OCI-M2 (cell line): ENCODE measurements at regions not wholly inside any gene's neighbourhood (a gene's known extent, or its start where the extent isn't known, plus 50 kb on each side); places are given as distances from the start of the nearest gene placed in this dataset.

Experiments used
- DNase-seq: peaks from one replicate; lab custom pipeline; 2025; ENCODE audit not compliant: unreplicated experiment; lab: John Stamatoyannopoulos, UW

GRCh38 chr14:65243766-65244442, 141.6 kb upstream of the MAX start:
- no peak for DNase-seq

GRCh38 chr14:65249471-65250161, 147.3 kb upstream of the MAX start:
- DNase-seq = no peak

- DNase-seq = no peak
Observed at GRCh38 chr14:65250162-65250495, 147.8 kb upstream of the MAX start.

DNA sequence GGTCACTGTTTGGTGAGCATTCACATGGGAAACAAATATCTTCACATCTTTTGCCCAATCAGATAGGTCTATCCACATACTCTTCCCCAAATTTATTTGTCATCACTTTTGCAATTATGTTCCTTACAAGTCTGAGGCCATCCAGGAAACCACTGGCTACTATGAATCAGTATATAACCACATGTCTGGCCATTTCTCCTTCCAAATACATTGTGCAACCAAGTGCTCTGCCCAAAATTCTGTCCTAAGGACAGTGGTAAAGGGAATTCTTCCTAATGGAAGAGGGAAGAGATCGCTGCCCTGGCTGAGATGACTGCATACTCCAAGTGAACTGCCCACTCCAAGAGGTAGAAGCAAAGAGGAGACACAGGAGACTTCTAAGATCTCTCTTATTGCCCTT, 148.9 kb upstream of the MAX start:
- no peak for DNase-seq

DNA sequence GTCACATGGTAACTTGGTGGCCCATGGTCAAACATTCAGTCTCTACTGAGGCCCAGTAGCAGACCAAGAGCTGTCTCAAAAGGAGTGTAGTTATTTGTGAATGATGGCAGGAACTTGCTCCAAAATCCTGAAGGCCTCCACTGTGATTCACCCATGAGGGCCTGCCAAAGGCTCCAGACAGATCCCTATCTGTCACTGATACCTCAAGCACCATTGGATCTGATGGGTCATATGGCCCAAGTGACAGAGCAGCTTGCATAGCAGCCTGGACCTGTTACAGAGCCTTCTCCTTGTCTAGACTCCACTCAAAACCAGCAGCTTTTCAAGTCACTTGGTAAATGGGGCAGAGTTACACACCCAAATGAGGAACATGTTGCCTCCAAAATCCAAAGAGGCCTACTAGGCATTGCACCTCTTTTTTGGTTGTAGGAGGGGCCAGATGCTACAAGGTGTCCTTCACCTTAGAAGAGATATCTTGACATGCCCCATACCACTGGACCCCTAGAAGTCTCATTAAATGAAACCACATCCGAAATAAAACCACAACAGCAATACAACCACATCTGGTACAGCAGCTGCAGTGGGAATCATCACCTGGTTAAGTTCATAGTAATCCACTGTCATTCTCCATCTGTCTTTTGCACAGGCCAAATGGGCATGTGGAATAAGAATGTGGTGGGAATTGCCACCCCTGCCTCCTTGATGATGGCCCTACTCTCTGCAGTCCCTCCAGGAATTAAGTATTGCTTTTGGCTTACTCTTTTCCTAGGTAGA, 150.4 kb upstream of the MAX start:
- no peak for DNase-seq

DNA sequence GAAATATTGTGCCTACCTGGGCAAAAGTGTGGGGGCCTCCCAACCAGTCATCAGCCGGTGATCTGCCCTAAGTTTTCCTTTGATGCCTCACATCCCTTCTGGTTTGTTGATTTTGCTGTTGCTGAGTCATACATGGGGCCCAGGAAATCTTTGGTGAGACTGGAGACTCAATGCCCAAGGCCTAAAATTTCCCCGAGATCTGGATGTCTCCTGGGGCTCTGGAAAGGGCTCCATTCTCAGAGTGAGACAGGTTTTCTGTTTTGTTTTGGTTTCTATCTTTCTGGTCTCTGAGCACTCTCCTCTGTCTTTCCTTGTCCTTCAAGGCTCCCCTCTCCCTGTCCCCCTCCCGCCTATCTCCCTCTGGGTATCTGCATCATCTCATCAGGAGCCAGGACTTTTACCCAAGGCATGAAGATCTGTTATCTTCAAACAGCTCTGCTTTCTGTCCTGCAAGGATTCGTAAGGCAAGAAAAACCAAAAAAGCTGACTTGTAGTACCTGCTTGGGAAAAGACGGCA, 152.8 kb upstream of the MAX start:
- no peak for DNase-seq

- DNase-seq = no peak
Observed at GRCh38 chr14:65255583-65256461, 153.5 kb upstream of the MAX start.

- DNase-seq = no peak
Observed at GRCh38 chr14:65256714-65257113, 154.4 kb upstream of the MAX start.

- DNase-seq = no peak
Observed at GRCh38 chr14:65257425-65257824, 155.1 kb upstream of the FUT8 start.

- no peak for DNase-seq
Observed at GRCh38 chr14:65258391-65258790, 154.1 kb upstream of the FUT8 start.

GRCh38 chr14:65259000-65259399, 153.5 kb upstream of the FUT8 start:
- no peak for DNase-seq

GRCh38 chr14:65260786-65261185, 151.7 kb upstream of the FUT8 start:
- DNase-seq = no peak

GRCh38 chr14:65261425-65261920, 151.1 kb upstream of the FUT8 start:
- no peak for DNase-seq

DNA sequence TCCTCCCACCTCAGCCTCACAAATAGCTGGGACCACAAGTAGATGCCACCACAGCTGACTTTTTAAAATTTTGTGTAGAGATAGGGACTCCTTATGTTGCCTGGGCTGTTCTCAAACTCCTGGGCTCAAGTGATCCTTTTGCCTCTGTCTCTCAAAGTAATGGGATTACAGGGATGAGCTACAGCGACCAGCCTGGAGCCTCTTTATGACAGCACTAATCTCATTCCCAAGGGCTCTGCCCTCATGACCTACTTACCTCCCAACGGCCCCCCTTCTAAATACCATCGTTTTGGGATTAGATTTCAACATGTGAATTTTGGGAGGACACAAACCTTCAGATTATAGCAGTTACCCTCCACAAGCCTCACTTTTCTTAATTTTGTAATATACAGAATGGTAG, 150.6 kb upstream of the FUT8 start:
- DNase-seq = no peak

DNA sequence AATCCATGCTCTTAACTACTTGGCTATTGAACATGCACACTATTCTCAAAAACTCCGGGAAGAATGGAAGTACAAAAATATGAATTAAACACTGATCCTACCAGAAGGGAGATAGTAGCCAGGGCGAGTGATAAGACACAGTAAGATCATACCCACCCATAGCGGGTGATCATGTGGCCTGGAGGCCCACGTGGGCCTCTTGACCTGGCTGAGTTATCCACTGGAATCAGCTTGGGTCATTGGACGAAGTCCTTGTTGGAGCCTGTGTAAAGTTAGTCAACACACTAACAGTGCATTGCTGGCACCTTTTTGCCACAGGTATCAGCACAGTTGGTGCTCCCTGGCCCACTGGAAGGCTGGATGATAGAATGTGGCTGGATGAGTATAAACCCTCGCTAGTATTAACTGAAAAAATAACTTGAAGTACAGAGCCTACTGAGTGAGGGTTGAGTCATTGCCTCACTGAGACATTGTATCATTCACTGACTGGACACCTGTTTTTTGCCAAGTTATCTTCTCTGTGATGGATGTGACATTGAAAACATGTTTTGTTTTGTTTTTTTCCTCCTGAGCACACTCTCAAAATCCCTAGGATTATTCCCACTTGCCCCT, 149.2 kb upstream of the FUT8 start:
- no peak for DNase-seq

GRCh38 chr14:65267856-65268255, 144.7 kb upstream of the FUT8 start:
- peak; percentile 54 for DNase-seq

- DNase-seq = no peak
Observed at GRCh38 chr14:65268594-65268993, 143.9 kb upstream of the FUT8 start.

DNA sequence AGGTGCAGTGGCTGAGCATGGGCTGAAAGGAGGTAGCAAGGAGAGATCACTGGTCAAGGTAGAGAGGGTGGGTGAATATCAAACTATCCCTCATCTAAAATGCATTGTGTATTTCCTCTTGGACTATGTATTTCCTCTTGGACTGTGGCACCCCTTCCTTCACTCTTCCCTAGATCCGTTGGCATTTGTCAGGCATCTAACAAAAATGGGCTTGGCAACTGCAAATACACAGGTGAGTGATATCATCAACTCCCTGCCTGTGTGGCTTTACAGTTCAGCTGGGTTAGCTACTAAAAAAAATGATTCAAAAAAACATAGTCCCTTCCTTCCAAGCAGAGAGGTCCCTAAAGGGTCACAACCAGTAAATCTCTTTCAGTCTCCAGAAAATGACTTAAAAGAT, 142.8 kb upstream of the FUT8 start:
- DNase-seq = no peak

- no peak for DNase-seq
Observed at GRCh38 chr14:65277027-65277426, 135.5 kb upstream of the FUT8 start.

- no peak for DNase-seq
Observed at GRCh38 chr14:65277580-65278270, 134.8 kb upstream of the FUT8 start.
